Thoracic aorta (tissue), 2 donors: ENCODE measurements at regions not wholly inside any gene's neighbourhood (a gene's known extent, or its start where the extent isn't known, plus 50 kb on each side); places are given as distances from the start of the nearest gene placed in this dataset.
"Not testable (repeated sequence)": the region's sequence is repeated elsewhere in the genome, so short reads cannot be mapped to it uniquely, and the experiment has no call there.

Experiments used
- ATAC-seq: fragments of 150-250 bp; one replicate; pipeline ENCODE4 v1.8.0; 2017; ENCODE audit warnings: low read depth; ENCODE audit not compliant: insufficient number of reproducible peaks, low FRiP score
- DNase-seq: peaks from one replicate; pipeline ENCODE4 v3.0.0-alpha.2; 2020; ENCODE audit warnings: low spot score
- H3K27ac ChIP-seq, 2 donors: fragments of 200-600 bp; sonication (generic); 1 replicate in 1 of 2; 2 replicates in 1 of 2; pipeline ENCODE4 v1.5.1; 2016; ENCODE audit warnings: mild to moderate bottlenecking in 2 of 2, moderate library complexity in 2 of 2
- H3K27me3 ChIP-seq: fragments of 200-600 bp; sonication (generic); replicated peaks from 2 replicates; pipeline ENCODE4 v1.6.0; 2016; ENCODE audit warnings: mild to moderate bottlenecking; ENCODE audit not compliant: insufficient read depth
- H3K36me3 ChIP-seq: fragments of 200-600 bp; sonication (generic); one replicate; pipeline ENCODE4 v1.5.1; 2016
- H3K4me1 ChIP-seq, 2 donors: fragments of 200-600 bp; sonication (generic); 1 replicate in 1 of 2; 2 replicates in 1 of 2; pipeline versions ENCODE4 v1.5.1 to v1.6.0; 2016; ENCODE audit warnings: low read depth in 2 of 2, mild to moderate bottlenecking in 1 of 2; ENCODE audit not compliant: control insufficient read depth in 1 of 2
- H3K4me3 ChIP-seq: fragments of 200-600 bp; sonication (generic); 2 replicates; pipeline ENCODE4 v1.5.1; 2016; ENCODE audit warnings: mild to moderate bottlenecking
- H3K9me3 ChIP-seq: fragments of 200-600 bp; sonication (generic); 2 replicates; pipeline ENCODE4 v1.5.1; 2016
- CTCF ChIP-seq: fragments of 200-600 bp; sonication (generic); IDR thresholded peaks from one replicate; pipeline ENCODE4 v1.5.1; 2019; ENCODE audit warnings: antibody characterized with exemption

- H3K27me3 ChIP-seq = no peaks in the 10 kb centered on the region
- DNase-seq (no peak), ATAC-seq (no peak)
- no peaks in the 10 kb centered on the region for H3K4me1 ChIP-seq
- TF ChIP-seq CTCF = no peak
- H3K27ac ChIP-seq = no peak overlapping the region
- no peak overlapping the region for H3K4me3 ChIP-seq
- peaks cover 8% of the 10 kb centered on the region for H3K9me3 ChIP-seq
- no peaks in the 10 kb centered on the region for H3K36me3 ChIP-seq
Observed at GRCh38 chr5:82971901-82972300, 105.3 kb downstream of the TMEM167A start.

- H3K36me3 ChIP-seq, H3K4me3 ChIP-seq, DNase-seq, H3K27me3 ChIP-seq, H3K4me1 ChIP-seq, H3K9me3 ChIP-seq, ATAC-seq, H3K27ac ChIP-seq: not testable (repeated sequence)
Observed at GRCh38 chr5:82971034-82971806, 106.0 kb downstream of the TMEM167A start.

- H3K27ac ChIP-seq, DNase-seq, H3K4me3 ChIP-seq, H3K4me1 ChIP-seq, H3K36me3 ChIP-seq, H3K9me3 ChIP-seq, H3K27me3 ChIP-seq, ATAC-seq: not testable (repeated sequence)
Observed at GRCh38 chr5:82969221-82969976, 107.8 kb downstream of the TMEM167A start.

- H3K27ac ChIP-seq = no peak overlapping the region
- H3K9me3 ChIP-seq = no peaks in the 10 kb centered on the region
- no peaks in the 10 kb centered on the region for H3K36me3 ChIP-seq
- no peak for DNase-seq
- no peak for ATAC-seq
- H3K4me3 ChIP-seq = no peak overlapping the region
- H3K27me3 ChIP-seq = no peaks in the 10 kb centered on the region
- no peak for TF ChIP-seq CTCF
- no peaks in the 10 kb centered on the region for H3K4me1 ChIP-seq
Observed at GRCh38 chr5:82967072-82967471, 110.1 kb downstream of the TMEM167A start.

- no peaks in the 10 kb centered on the region for H3K27me3 ChIP-seq
- peaks cover 5% of the 10 kb centered on the region for H3K9me3 ChIP-seq
- no peak overlapping the region for H3K4me3 ChIP-seq
- no peak for TF ChIP-seq CTCF
- ATAC-seq = no peak
- no peak overlapping the region for H3K27ac ChIP-seq
- H3K4me1 ChIP-seq = no peaks in the 10 kb centered on the region
- no peak for DNase-seq
- no peaks in the 10 kb centered on the region for H3K36me3 ChIP-seq
Observed at GRCh38 chr5:82959466-82959865, 117.7 kb downstream of the TMEM167A start.

GRCh38 chr5:82956600-82956999 lies 120.6 kb downstream of the TMEM167A start:
- no peak overlapping the region for H3K4me3 ChIP-seq
- H3K27ac ChIP-seq = no peak overlapping the region
- no peaks in the 10 kb centered on the region for H3K27me3 ChIP-seq
- DNase-seq = no peak
- peaks cover 5% of the 10 kb centered on the region for H3K9me3 ChIP-seq
- ATAC-seq = no peak
- no peak for TF ChIP-seq CTCF
- no peaks in the 10 kb centered on the region for H3K4me1 ChIP-seq
- H3K36me3 ChIP-seq = no peaks in the 10 kb centered on the region
